GM12865 (cell line): ENCODE measurements at regions not wholly inside any gene's neighbourhood (a gene's known extent, or its start where the extent isn't known, plus 50 kb on each side); places are given as distances from the start of the nearest gene placed in this dataset.

Experiments used
- DNase-seq: peaks from one replicate; pipeline ENCODE4 v3.0.0; 2010; ENCODE audit warnings: low read depth
- H3K4me3 ChIP-seq: 2 replicates; pipeline ENCODE4 v1.5.1; 2011; ENCODE audit warnings: mild to moderate bottlenecking, low read depth, low read length, control low read depth
- CTCF ChIP-seq: IDR thresholded peaks from 2 replicates; pipeline ENCODE4 v1.5.1; 2011; ENCODE audit warnings: low read length, control low read depth, low read depth, inconsistent platforms; ENCODE audit not compliant: insufficient read depth; ENCODE audit errors: missing control alignments

DNA sequence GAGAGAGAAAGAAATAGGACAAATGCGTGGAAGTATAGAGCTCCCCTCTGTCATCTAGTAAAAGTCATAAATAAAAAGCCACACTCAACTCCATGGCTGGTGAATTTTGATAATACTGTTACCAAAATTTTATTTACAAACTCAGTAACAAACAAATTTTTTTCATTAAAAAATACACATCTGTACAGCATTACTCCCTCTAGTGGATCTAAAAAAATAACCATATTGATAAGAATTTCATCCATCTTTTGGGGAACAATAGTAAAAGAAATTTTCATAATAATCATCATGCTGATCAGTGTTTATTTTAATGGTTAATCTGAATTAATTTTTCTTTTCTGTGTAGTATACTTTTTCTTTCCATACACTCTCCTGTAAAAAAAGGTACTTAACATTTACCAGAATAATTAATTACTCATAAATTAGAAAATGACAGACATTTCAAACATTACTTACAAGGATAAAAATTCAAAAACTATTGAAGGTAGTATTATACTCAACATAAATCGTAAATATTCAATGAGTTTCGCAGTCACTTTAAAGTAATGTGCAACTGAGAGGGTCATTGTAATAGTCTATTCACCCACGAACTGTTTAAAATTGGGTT is 173.5 kb upstream of the LSM14A start:
- TF ChIP-seq CTCF = peak; percentile 10
- DNase-seq = no peak
- H3K4me3 ChIP-seq = no peak overlapping the region

GRCh38 chr19:34017024-34017423 is 155.3 kb upstream of the LSM14A start:
- no peak for TF ChIP-seq CTCF
- DNase-seq = no peak
- no peak overlapping the region for H3K4me3 ChIP-seq

DNA sequence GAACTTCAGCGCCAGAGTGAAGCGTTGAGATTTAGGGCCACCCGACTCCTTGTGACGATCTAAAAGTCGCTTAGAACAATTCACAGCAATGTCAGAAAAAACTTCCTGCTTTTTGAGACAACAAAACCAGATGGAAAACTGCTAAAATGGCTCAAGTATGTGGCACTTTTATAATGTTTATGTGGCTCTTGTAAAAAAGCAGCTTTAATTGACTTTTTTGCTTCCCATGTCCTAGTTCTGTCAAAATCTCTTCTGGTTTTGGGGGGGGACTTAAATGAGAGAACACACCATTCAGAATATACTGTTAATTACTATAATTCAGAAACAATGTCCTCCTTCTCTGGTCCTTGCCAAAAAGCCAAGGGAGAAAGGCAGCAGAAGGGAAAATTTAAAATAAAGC is 154.7 kb upstream of the LSM14A start:
- H3K4me3 ChIP-seq = no peak overlapping the region
- TF ChIP-seq CTCF = no peak
- no peak for DNase-seq

DNA sequence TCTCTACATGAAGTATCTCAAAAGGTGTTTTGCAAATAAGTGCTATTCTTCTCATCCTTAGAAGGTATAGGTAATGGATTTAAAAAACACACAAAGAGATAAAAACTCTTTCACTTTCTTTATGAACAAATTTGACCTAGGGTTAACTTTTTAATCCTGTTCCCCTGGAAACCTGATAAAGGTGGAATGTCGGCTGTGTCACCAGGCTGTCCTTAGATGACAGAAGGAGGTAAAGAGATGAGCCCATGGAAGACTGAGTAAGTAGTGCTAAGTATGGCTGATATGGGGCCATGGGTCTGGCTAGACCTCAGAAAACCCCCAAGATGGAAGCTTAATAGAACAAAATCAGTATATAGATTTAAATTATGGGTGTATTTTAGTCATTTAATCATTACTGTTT is 153.8 kb upstream of the LSM14A start:
- no peak for TF ChIP-seq CTCF
- DNase-seq = no peak
- no peak overlapping the region for H3K4me3 ChIP-seq

GRCh38 chr19:34023381-34023780 is 148.9 kb upstream of the LSM14A start:
- no peak for DNase-seq
- TF ChIP-seq CTCF = no peak
- no peak overlapping the region for H3K4me3 ChIP-seq

DNA sequence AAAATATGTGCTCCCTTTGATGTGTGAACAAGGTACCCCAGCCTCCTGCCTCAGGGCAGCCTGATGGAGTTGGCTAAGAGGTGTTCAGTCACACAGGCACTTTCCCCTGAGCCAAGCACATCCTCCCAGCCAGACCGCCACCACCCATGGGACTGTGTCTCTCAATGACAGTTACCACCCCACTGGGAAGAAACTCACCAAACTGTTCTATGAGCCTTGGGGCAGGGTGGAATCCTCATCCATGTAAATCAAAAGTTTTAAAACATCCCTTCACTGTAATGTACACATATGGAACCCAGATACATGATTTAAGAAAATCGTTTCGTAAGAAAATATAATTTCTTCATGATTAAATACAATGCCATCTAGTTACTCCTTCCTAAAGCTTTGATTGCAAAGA is 138.4 kb upstream of the LSM14A start:
- DNase-seq = no peak
- H3K4me3 ChIP-seq = no peak overlapping the region
- TF ChIP-seq CTCF = no peak

DNA sequence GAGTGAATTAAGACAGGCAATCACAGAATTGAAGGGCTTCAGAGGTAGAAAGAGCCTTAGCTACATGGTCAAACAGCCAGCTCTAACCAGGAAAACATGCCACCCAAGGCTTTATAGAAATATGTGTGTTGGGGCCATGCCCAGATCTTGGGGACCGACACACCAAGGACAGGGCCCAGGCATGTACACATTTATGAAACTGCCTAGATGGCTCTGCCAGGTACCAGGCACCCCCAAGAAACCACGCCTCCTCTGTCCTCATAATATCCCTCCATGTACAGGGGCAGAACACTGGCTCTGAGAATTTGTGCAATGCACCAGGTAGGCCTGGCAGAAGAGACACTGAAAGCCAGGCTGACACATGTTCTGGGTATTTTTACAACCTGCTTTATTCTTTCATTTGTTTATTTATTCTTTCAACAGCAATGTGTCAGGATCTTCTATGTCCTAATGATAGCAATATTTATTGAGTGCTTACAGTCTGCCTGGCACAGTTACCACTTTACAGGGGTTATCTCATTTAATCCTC is 137.9 kb upstream of the LSM14A start:
- no peak for TF ChIP-seq CTCF
- no peak for DNase-seq
- H3K4me3 ChIP-seq = no peak overlapping the region
